Caco-2 (cell line): ENCODE measurements at regions not wholly inside any gene's neighbourhood (a gene's known extent, or its start where the extent isn't known, plus 50 kb on each side); places are given as distances from the start of the nearest gene placed in this dataset.

Experiments used
- BruUV-seq: library from RNA; stranded (reverse); fragments of 400-500 nt; replicated peaks from 2 replicates; lab custom pipeline; 2021; lab: Mats Ljungman, UMichigan
- CTCF ChIA-PET: fragments of 300-600 bp; sonication (Branson Sonifier 250); formaldehyde crosslinking; loops from one replicate; lab custom pipeline; 2022; ENCODE audit warnings: antibody characterized with exemption; lab: Charles Lee
- POLR2A ChIA-PET: fragments of 300-600 bp; sonication (Branson Sonifier 250); formaldehyde crosslinking; loops from one replicate; lab custom pipeline; 2022; ENCODE audit warnings: antibody characterized with exemption; lab: Charles Lee
- DNase-seq, 2 experiments: peaks; one replicate each; pipeline versions ENCODE4 v3.0.0 to v3.0.0-alpha.2; 2020 to 2022
- H3K27me3 ChIP-seq: replicated peaks from 2 replicates; pipeline ENCODE4 v1.6.0; 2011; ENCODE audit warnings: low read length; ENCODE audit not compliant: control insufficient read depth, insufficient read depth
- H3K36me3 ChIP-seq: 2 replicates; pipeline ENCODE4 v1.5.1; 2011; ENCODE audit warnings: low read length; ENCODE audit not compliant: control insufficient read depth, insufficient read depth
- H3K4me1 ChIP-seq: fragments of 250-450 bp; sonication (Bioruptor Pico); 2 replicates; pipeline ENCODE4 v1.5.1; 2020; ENCODE audit warnings: mild to moderate bottlenecking
- H3K4me3 ChIP-seq: 2 replicates; pipeline ENCODE4 v1.5.1; 2011; ENCODE audit warnings: low read depth, mild to moderate bottlenecking, control low read depth, low read length
- H3K9me3 ChIP-seq: fragments of 250-450 bp; sonication (Bioruptor Pico); 2 replicates; pipeline ENCODE4 v1.5.1; 2020; ENCODE audit warnings: mild to moderate bottlenecking, moderate library complexity
- H3K27ac Mint-ChIP-seq: one replicate; pipeline ENCODE4 v1.8.0; 2022; ENCODE audit warnings: mixed read lengths; ENCODE audit not compliant: unreplicated experiment
- H3K27me3 Mint-ChIP-seq: one replicate; pipeline ENCODE4 v1.8.0; 2022; ENCODE audit warnings: mixed read lengths; ENCODE audit not compliant: insufficient read depth, unreplicated experiment
- H3K36me3 Mint-ChIP-seq: one replicate; pipeline ENCODE4 v1.8.0; 2022; ENCODE audit warnings: mild to moderate bottlenecking, mixed read lengths; ENCODE audit not compliant: insufficient read depth, unreplicated experiment
- H3K4me1 Mint-ChIP-seq: one replicate; pipeline ENCODE4 v1.8.0; 2022; ENCODE audit warnings: low read depth, mixed read lengths; ENCODE audit not compliant: unreplicated experiment
- H3K4me3 Mint-ChIP-seq: one replicate; pipeline ENCODE4 v1.8.0; 2022; ENCODE audit warnings: mild to moderate bottlenecking, moderate library complexity, mixed read lengths; ENCODE audit not compliant: unreplicated experiment
- H3K9me3 Mint-ChIP-seq: one replicate; pipeline ENCODE4 v1.8.0; 2022; ENCODE audit warnings: mixed read lengths; ENCODE audit not compliant: unreplicated experiment
- intact Hi-C: fragments of 100-400 bp; cut with micrococcal nuclease; formaldehyde crosslinking; loops from one replicate; pipeline ENCODE4 v1.10.0; 2022; ENCODE audit not compliant: unreplicated experiment
- TF ChIP-seq, protein P1 (sequence below), 2 experiments: fragments of 200-600 bp in 1 of 2; IDR thresholded peaks; 1 replicate in 1 of 2; 2 replicates in 1 of 2; pipeline versions ENCODE4 v1.5.1 to v1.8.0; 2011 to 2022; ENCODE audit warnings: antibody characterized with exemption in 1 of 2, control low read depth in 1 of 2, inconsistent platforms in 1 of 2, low read depth in 1 of 2, low read length in 1 of 2, mild to moderate bottlenecking in 1 of 2, moderate library complexity in 1 of 2; ENCODE audit not compliant: insufficient read depth in 1 of 2, severe bottlenecking in 1 of 2, unreplicated experiment in 1 of 2

GRCh38 chr10:78574547-78574946, 494.2 kb upstream of the ZMIZ1 start:
- Histone ChIP-seq H3K4me1 (0 out of 2 replicates have a peak, but pooled peaks cover 4% of the 10 kb centered on the region), H3K4me3 (no peak overlapping the region), H3K36me3 (no peaks in the 10 kb centered on the region), H3K27me3 (no peaks in the 10 kb centered on the region), H3K9me3 (no peaks in the 10 kb centered on the region)
- H3K4me3 Mint-ChIP-seq, result no peak overlapping the region
- DNase-seq, result no peak
- ChIA-PET POLR2A (no interaction called here), CTCF (no interaction called here)
- peaks cover 7% of the 10 kb centered on the region for H3K9me3 Mint-ChIP-seq
- H3K36me3 Mint-ChIP-seq, result no peaks in the 10 kb centered on the region
- no peaks in the 10 kb centered on the region for H3K27me3 Mint-ChIP-seq
- intact Hi-C loops, result no loop called here
- peak overlapping the region; percentile 29 for H3K27ac Mint-ChIP-seq
- BruUV-seq, result no TSS peak
- H3K4me1 Mint-ChIP-seq, result peaks cover 11% of the 10 kb centered on the region
- TF ChIP-seq, protein P1, sequence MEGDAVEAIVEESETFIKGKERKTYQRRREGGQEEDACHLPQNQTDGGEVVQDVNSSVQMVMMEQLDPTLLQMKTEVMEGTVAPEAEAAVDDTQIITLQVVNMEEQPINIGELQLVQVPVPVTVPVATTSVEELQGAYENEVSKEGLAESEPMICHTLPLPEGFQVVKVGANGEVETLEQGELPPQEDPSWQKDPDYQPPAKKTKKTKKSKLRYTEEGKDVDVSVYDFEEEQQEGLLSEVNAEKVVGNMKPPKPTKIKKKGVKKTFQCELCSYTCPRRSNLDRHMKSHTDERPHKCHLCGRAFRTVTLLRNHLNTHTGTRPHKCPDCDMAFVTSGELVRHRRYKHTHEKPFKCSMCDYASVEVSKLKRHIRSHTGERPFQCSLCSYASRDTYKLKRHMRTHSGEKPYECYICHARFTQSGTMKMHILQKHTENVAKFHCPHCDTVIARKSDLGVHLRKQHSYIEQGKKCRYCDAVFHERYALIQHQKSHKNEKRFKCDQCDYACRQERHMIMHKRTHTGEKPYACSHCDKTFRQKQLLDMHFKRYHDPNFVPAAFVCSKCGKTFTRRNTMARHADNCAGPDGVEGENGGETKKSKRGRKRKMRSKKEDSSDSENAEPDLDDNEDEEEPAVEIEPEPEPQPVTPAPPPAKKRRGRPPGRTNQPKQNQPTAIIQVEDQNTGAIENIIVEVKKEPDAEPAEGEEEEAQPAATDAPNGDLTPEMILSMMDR (IDR thresholded peaks at IDR 0.05; ENCODE audit: insufficient read depth in 1 of 2, low read depth in 1 of 2, low read length in 1 of 2, severe bottlenecking in 1 of 2, unreplicated experiment in 1 of 2), result no peak

GRCh38 chr10:78575400-78575799, 493.4 kb upstream of the ZMIZ1 start:
- no TSS peak for BruUV-seq
- peaks cover 7% of the 10 kb centered on the region for H3K4me1 Mint-ChIP-seq
- H3K27me3 ChIP-seq, result no peaks in the 10 kb centered on the region
- 0 out of 2 replicates have a peak, but pooled peaks cover 4% of the 10 kb centered on the region for H3K4me1 ChIP-seq
- no peak overlapping the region for H3K4me3 Mint-ChIP-seq
- DNase-seq, result no peak
- H3K27ac Mint-ChIP-seq, result peak overlapping the region; percentile 29
- peaks cover under 1% of the 10 kb centered on the region for H3K9me3 Mint-ChIP-seq
- no peaks in the 10 kb centered on the region for H3K36me3 Mint-ChIP-seq
- no peaks in the 10 kb centered on the region for H3K36me3 ChIP-seq
- TF ChIP-seq, protein P1 (IDR thresholded peaks at IDR 0.05; ENCODE audit: insufficient read depth in 1 of 2, low read depth in 1 of 2, low read length in 1 of 2, severe bottlenecking in 1 of 2, unreplicated experiment in 1 of 2), result no peak
- no peak overlapping the region for H3K4me3 ChIP-seq
- H3K27me3 Mint-ChIP-seq, result no peaks in the 10 kb centered on the region
- intact Hi-C loops, result no loop called here
- ChIA-PET CTCF (no interaction called here), POLR2A (no interaction called here)
- no peaks in the 10 kb centered on the region for H3K9me3 ChIP-seq

DNA sequence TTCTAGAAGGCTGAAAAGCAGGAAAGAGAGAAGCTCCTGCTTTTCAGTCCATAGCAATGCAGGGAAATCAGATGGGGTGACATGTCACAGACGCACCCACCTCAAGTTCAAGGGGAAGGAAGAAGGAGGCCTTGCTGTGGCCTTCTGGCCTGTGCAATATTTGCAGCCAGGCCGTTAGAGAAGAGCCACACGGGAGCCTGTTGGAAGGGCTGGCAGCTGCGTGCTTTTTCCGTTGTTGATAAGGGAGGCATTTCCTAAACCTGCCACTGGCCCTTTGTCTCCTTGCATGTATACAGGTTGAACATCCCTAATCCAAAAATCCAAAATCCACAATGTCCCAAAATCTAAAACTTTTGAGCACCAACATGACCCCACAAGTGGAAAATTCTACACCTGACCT, 492.5 kb upstream of the ZMIZ1 start:
- Mint-ChIP-seq H3K4me3 (no peak overlapping the region), H3K36me3 (no peaks in the 10 kb centered on the region), H3K4me1 (peaks cover 2% of the 10 kb centered on the region), H3K27ac (no peak overlapping the region), H3K9me3 (no peaks in the 10 kb centered on the region), H3K27me3 (no peaks in the 10 kb centered on the region)
- Histone ChIP-seq H3K4me1 (0 out of 2 replicates have a peak, but pooled peaks cover 4% of the 10 kb centered on the region), H3K9me3 (no peaks in the 10 kb centered on the region), H3K36me3 (no peaks in the 10 kb centered on the region), H3K27me3 (no peaks in the 10 kb centered on the region), H3K4me3 (no peak overlapping the region)
- intact Hi-C loops, result no loop called here
- ChIA-PET CTCF (interaction anchor here (0.5 kb wide), 1 partner anchor 273 kb away, joined by 3 read pairs; no protein-coding TSS in a partner anchor), POLR2A (no interaction called here)
- no TSS peak for BruUV-seq
- DNase-seq, result no peak
- TF ChIP-seq, protein P1 (IDR thresholded peaks at IDR 0.05; ENCODE audit: insufficient read depth in 1 of 2, low read depth in 1 of 2, low read length in 1 of 2, severe bottlenecking in 1 of 2, unreplicated experiment in 1 of 2), result no peak
